GM03348 (cell line): ENCODE measurements at regions not wholly inside any gene's neighbourhood (a gene's known extent, or its start where the extent isn't known, plus 50 kb on each side); places are given as distances from the start of the nearest gene placed in this dataset.
"Not testable (repeated sequence)": the region's sequence is repeated elsewhere in the genome, so short reads cannot be mapped to it uniquely, and the experiment has no call there.

Source experiments
- DNase-seq: peaks from one replicate; pipeline ENCODE4 v3.0.0; 2012; ENCODE audit warnings: low spot score

GRCh38 chr1:245026247-245026646 lies 128.5 kb upstream of the KIF26B start:
- DNase-seq = no peak

GRCh38 chr1:245025525-245025924 lies 129.3 kb upstream of the KIF26B start:
- DNase-seq = no peak

DNA sequence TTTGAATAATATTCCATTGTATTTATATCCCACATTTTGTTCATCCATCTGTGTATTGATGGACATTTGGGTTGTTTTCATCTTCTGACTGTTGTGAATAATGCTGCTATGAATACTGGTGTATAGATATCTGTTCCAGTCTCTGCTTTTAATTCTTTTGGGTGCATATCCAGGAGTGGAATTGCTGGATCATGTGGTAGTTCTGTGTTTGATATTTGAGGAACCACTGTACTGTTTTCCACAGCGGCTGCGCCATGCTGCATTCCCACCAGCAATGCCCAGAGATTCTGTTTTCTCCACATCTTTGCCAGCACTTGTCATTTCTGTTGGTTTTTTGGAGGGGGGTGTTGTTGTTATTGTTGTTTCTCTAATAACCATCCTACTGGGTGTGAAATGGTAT lies 131.6 kb upstream of the KIF26B start:
- DNase-seq = no peak

- DNase-seq = no peak
These were observed 134.8 kb upstream of the KIF26B start for GRCh38 chr1:245019910-245020486.

- DNase-seq = no peak
These were observed 138.1 kb upstream of the KIF26B start for GRCh38 chr1:245016700-245017099.

DNA sequence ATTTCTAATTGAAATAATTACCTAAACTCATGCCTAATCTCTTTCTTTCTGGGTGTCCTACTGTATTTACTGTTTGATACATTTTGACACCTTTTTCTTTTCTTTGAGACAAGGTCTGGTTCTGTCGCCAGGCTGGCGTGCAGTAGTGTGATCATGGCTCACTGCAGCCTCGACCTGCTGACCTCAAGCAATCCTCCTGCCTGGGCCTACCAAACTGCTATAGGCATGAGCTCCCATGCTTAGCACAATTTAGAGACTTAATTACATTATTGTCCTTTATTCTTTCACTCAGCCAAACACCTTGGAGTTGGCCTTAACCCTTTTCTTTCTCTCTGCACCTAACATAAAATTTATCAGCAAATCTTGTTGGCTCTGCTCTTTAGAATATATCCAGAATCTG lies 139.8 kb upstream of the KIF26B start:
- DNase-seq = no peak

DNA sequence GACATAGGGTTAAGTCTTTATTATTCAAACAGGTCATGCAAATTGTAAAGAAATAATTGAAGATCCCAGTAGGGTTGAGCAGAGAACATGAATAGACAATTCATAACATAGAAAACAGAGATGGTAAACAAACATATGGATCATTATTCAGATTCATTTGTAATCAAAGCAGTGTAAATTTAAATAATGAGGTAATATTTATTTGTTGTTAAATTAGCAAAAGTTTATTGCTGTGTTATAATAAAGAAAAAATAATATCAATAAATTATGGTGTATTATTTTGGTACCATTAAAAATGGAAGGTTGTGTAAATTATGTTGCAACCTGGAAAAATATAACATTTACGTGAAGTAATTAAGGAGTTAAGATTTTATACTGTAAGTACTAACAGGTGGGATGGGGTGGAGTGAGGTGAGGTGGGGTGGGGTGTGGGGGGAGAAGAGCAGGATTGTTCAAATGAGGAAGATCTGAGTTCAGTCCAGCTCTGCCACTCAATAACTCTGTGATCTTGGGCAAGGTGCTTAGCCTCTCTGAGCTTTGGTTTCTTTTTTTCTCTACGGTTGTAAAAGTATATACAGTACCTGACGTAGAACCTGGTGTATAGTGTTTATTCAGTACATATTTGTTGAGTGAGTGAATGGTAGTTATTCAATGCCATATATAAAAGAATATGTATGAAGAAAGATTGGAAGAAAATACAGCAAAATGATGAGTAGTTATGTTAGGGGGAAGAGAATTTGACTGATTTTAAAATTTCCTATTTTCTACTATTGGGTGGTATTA lies 140.3 kb upstream of the KIF26B start:
- no peak for DNase-seq

GRCh38 chr1:245010018-245010614 lies 144.7 kb upstream of the KIF26B start:
- no peak for DNase-seq

GRCh38 chr1:245008761-245009160 lies 144.4 kb upstream of the HNRNPU start:
- no peak for DNase-seq

- DNase-seq = no peak
These were observed 143.5 kb upstream of the HNRNPU start for GRCh38 chr1:245007852-245008251.

GRCh38 chr1:245003246-245003645 lies 138.9 kb upstream of the HNRNPU start:
- DNase-seq = no peak

DNA sequence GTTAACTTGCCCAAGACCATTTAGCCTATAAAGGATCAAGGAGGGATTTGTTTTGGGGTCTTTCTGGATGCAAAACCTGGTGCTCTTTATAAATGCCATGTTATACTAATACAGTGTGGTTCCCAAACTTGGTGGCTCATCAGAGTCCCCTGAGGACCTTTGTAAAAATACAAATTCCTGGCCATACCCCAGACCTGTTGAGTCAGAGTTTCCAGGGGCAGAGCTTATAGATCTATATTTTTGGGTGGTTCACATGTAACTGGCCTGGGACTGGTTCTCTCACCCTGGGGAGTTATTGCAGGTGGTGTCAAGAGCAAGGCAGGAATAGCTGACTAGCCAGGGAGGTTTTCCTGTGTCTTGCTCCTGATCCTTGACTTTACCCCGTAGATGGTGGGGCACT lies 136.9 kb upstream of the HNRNPU start:
- no peak for DNase-seq

GRCh38 chr1:245000872-245001188 lies 136.5 kb upstream of the HNRNPU start:
- no peak for DNase-seq

GRCh38 chr1:244999644-245000043 lies 135.3 kb upstream of the HNRNPU start:
- not testable (repeated sequence) for DNase-seq

DNA sequence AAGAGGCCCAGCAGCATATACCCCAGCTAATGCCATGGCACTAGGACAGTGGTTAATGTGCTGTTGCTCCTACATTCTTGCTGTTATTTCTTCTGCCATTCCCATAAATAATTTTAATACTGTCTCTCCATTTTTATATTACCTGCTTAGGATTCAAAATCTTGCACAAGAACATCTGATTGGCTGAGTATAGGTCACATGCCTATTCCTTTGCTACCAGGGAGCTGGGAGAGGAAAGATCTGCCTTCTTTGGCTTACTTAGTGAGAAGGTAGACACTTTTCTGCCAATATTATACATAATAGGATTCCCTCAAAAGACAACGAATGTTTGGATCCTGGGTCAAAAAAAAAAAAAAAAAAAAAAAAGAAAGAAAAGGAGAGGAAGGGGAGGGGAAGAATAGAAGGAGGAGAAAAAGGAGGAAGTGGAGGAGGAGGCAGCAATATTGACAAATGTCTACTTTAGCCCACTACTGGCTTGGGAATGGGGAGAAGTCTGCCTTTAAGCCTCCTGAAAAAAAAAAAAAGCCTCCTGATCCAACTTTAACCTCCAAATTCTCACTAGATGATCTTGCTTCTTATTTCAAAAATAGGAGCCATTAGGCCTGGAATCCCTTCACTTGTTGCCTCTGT lies 134.5 kb upstream of the HNRNPU start:
- no peak for DNase-seq

GRCh38 chr1:244995602-244996400 lies 131.5 kb upstream of the HNRNPU start:
- DNase-seq = no peak

DNA sequence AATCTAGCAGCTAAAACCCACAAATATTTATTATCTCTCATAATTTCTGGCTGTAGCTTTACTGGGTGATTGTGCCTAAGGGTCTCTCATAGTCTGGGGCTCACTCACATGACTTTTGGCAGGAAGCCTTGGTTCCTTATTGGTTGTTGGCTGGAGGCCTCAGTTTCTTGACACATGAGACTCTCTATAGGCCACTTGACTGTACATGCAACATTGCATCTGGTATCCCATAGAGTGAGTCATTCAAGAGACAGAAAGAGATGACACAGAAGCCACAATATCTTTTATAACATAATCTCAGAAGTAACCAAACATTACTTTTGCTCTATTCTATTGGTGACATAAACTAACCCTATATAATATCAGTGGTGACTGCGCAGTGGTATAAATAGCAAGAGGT lies 128.5 kb upstream of the HNRNPU start:
- DNase-seq = no peak

- DNase-seq = peak; percentile 21
These were observed 125.5 kb upstream of the HNRNPU start for GRCh38 chr1:244989813-244990212.

DNA sequence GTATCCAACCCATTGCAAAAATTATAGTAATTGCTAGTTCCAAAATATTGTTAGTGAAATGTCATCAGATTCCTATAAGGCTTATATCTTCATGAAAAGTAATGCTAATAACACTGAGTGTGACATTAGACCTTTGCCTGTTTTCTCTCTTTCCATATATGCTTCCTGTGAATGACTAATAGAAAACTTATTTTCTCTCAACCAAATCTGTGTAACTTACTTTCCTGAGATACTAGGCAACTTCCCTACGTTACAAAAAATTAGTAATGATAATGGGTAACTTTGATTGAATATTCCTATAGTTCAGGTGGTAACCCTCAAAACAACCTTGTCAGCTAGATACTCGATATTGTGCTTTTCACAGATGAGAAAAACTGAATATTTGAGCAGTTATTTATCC lies 124.2 kb upstream of the HNRNPU start:
- no peak for DNase-seq

DNA sequence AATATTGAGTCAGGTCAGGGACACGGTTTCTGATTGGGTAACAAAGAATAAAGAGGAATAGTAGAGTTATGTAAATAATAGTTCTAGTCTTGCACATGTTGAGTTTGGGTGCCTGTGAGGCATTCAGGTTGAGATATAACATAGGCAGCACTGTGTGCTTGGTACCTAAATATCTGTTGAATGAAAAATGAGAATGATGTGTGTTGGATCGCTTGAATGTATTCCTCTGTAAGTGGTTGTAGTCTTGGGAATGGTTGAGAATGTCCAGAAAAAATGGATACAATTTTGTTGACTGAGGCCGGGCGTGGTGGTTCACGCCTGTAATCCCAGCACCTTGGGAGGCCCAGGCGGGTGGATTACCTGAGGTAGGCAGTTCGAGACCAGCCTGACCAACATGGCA lies 116.3 kb upstream of the HNRNPU start:
- DNase-seq = no peak

DNA sequence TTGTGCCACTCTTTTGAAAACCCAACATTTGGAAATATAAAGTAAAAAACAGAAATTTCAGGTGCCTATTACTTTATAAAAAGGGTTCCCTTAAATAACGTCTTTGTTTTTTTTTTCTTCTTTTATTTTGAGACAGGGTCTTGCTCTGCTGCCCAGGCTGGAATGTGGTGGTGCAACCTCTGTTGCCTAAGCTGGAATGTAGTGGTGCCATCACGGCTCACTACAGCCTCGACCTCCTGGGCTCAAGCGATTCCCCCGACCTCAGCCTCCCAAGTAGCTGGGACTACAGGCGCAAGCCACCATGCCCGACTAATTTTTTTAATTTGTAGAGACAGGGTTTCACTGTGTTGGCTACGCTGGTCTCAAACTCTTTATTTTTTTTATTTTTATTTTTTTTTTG lies 110.2 kb upstream of the HNRNPU start:
- DNase-seq = no peak

- no peak for DNase-seq
These were observed 109.8 kb upstream of the HNRNPU start for GRCh38 chr1:244974106-244974505.
